Fibroblast of lung (primary cell): ENCODE measurements at regions not wholly inside any gene's neighbourhood (a gene's known extent, or its start where the extent isn't known, plus 50 kb on each side); places are given as distances from the start of the nearest gene placed in this dataset.

ENCODE experiments used
- DNase-seq, 2 donors: peaks; one replicate each; pipeline versions ENCODE4 v3.0.0 to v3.0.0-alpha.2; 2010; ENCODE audit warnings: low read depth in 2 of 2
- H2AFZ ChIP-seq: 2 replicates; pipeline ENCODE4 v1.5.1; 2012; ENCODE audit warnings: low read length, control low read depth, inconsistent platforms
- H3K27ac ChIP-seq: 2 replicates; pipeline ENCODE4 v1.5.1; 2011; ENCODE audit warnings: low read length, control low read depth; ENCODE audit not compliant: insufficient read depth
- H3K27me3 ChIP-seq: 2 replicates; pipeline ENCODE4 v1.5.1; 2011; ENCODE audit warnings: mild to moderate bottlenecking, low read length; ENCODE audit not compliant: control insufficient read depth, insufficient read depth
- H3K36me3 ChIP-seq: 2 replicates; pipeline ENCODE4 v1.5.1; 2011; ENCODE audit warnings: low read length; ENCODE audit not compliant: control insufficient read depth, insufficient read depth
- H3K4me1 ChIP-seq: 2 replicates; pipeline ENCODE4 v1.5.1; 2011; ENCODE audit warnings: low read length; ENCODE audit not compliant: control insufficient read depth, insufficient read depth; ENCODE audit errors: extremely low read depth
- H3K4me2 ChIP-seq: 2 replicates; pipeline ENCODE4 v1.5.1; 2011; ENCODE audit warnings: low read length, control low read depth; ENCODE audit not compliant: insufficient read depth; ENCODE audit errors: extremely low read depth
- H3K4me3 ChIP-seq, 4 experiments: fragments of 200-600 bp in 1 of 4; sonication (generic) in 1 of 4; replicated peaks in 1 of 4; 2 replicates each; pipeline ENCODE4 v1.5.1; 2011 to 2016; ENCODE audit warnings: low read length in 4 of 4, low read depth in 3 of 4, mild to moderate bottlenecking in 3 of 4, control low read depth in 2 of 4, inconsistent platforms in 1 of 4, mixed read lengths in 1 of 4; ENCODE audit not compliant: insufficient read depth in 1 of 4; ENCODE audit errors: control extremely low read depth in 1 of 4
- H3K79me2 ChIP-seq: 2 replicates; pipeline ENCODE4 v1.5.1; 2012; ENCODE audit warnings: mild to moderate bottlenecking, low read length, inconsistent platforms; ENCODE audit not compliant: control insufficient read depth, insufficient read depth
- H3K9ac ChIP-seq: 2 replicates; pipeline ENCODE4 v1.5.1; 2011; ENCODE audit warnings: mild to moderate bottlenecking, low read length, control low read depth; ENCODE audit not compliant: insufficient read depth
- H3K9me3 ChIP-seq: 2 replicates; pipeline ENCODE4 v1.5.1; 2012; ENCODE audit warnings: low read depth, low read length; ENCODE audit not compliant: control insufficient read depth, insufficient read depth
- H4K20me1 ChIP-seq: 2 replicates; pipeline ENCODE4 v1.5.1; 2011; ENCODE audit warnings: low read length; ENCODE audit not compliant: control insufficient read depth, insufficient read depth; ENCODE audit errors: extremely low read depth
- CTCF ChIP-seq, 2 donors: IDR thresholded peaks in 1 of 2; conservative IDR thresholded peaks in 1 of 2; 1 replicate in 1 of 2; 2 replicates in 1 of 2; pipeline ENCODE4 v1.5.1; 2011 to 2012; ENCODE audit warnings: low read length in 2 of 2, control low read depth in 1 of 2, inconsistent platforms in 1 of 2, low read depth in 1 of 2, mild to moderate bottlenecking in 1 of 2
- EZH2 ChIP-seq: IDR thresholded peaks from 2 replicates; pipeline ENCODE4 v1.5.1; 2012; ENCODE audit warnings: low read length, control low read depth, mild to moderate bottlenecking; ENCODE audit errors: missing control alignments

GRCh38 chr3:11720304-11720898 is 76.7 kb upstream of the VGLL4 start:
- peak overlapping the region; percentile 61 to 73 (median 62) for H3K4me3 ChIP-seq
- H3K36me3 ChIP-seq: no peaks in the 10 kb centered on the region
- H3K9ac ChIP-seq: peak overlapping the region; percentile 13
- no peaks in the 10 kb centered on the region for H3K9me3 ChIP-seq
- H2AFZ ChIP-seq: peak overlapping the region; percentile 72
- peaks cover 10% of the 10 kb centered on the region for H3K79me2 ChIP-seq
- H3K4me1 ChIP-seq: peaks cover 6% of the 10 kb centered on the region
- H3K27me3 ChIP-seq: no peaks in the 10 kb centered on the region
- TF ChIP-seq CTCF (conservative IDR thresholded peaks at IDR 0.05 in 1 of 2, IDR thresholded peaks at IDR 0.05 in 1 of 2; ENCODE audit: low read depth in 1 of 2, low read length in 2 of 2): peak in 1 of 2 donors; percentile 5
- peak; percentile 19 for TF ChIP-seq EZH2
- H4K20me1 ChIP-seq: no peaks in the 10 kb centered on the region
- H3K4me2 ChIP-seq: peak overlapping the region; percentile 89
- DNase-seq: peak; percentile 60 to 77
- H3K27ac ChIP-seq: no peak overlapping the region

DNA sequence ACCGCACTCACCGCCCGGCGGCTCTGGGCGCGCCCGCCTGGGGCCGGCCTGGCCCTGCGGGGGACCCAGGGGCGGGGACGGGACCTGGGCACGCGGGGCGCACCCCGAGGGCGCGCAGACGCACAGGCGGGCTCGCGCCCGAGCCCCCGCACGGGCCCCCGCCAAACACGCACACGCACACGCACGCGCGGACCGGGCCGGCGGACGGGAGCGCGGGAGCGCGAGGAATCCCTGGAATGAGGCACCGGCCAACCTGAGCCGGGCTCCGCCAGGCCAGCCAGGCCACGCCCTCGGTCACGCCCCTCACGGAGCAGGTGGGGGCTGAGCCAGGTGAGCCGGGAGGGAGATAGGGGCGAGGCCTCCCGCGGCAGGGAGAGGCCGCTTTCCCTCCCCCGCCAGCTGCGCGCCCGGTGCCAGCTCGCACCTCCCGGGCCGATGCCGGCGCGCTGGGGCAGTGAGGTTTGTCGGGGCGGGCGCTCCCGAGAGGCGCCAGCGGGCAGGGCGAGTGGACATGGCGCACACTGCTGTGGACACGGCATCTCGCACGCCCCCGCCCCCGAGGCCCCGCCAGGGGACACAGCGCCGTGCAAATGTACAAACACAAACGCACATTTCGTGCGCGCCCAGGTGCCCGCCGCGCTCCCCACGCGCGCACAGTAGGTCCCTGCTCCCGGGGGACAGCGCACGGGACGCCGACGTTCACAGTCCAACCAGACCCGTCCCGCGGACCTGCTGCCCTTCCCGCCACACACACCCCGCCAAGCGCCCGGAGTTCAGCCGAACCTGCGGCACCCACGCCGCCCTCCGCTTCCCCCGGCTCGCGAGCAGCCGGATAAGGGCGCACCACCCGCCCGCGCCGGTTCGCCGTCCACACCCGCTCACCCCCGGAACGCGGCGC is 75.9 kb upstream of the VGLL4 start:
- TF ChIP-seq EZH2 (no peak), CTCF (conservative IDR thresholded peaks at IDR 0.05 in 1 of 2, IDR thresholded peaks at IDR 0.05 in 1 of 2; ENCODE audit: low read depth in 1 of 2, low read length in 2 of 2) (no peak)
- Histone ChIP-seq H3K79me2 (peaks cover 10% of the 10 kb centered on the region), H3K27ac (peak overlapping the region; percentile 55), H2AFZ (peak overlapping the region; percentile 72), H3K4me1 (peaks cover 6% of the 10 kb centered on the region), H3K4me2 (peak overlapping the region; percentile 89), H3K4me3 (peak overlapping the region; percentile 52 to 73 (median 62)), H3K9me3 (no peaks in the 10 kb centered on the region), H3K9ac (peak overlapping the region; percentile 76), H3K27me3 (no peaks in the 10 kb centered on the region), H4K20me1 (no peaks in the 10 kb centered on the region), H3K36me3 (no peaks in the 10 kb centered on the region)
- DNase-seq: peak; percentile 34 to 52

GRCh38 chr3:11718637-11719405 is 75.1 kb upstream of the VGLL4 start:
- Histone ChIP-seq H2AFZ (peak overlapping the region; percentile 39), H3K4me1 (peaks cover 6% of the 10 kb centered on the region), H3K36me3 (no peaks in the 10 kb centered on the region), H3K4me3 (peak overlapping the region; percentile 45 to 81 (median 67)), H4K20me1 (no peaks in the 10 kb centered on the region), H3K9me3 (no peaks in the 10 kb centered on the region), H3K79me2 (peaks cover 11% of the 10 kb centered on the region), H3K27ac (peak overlapping the region; percentile 55), H3K4me2 (peak overlapping the region; percentile 89), H3K9ac (peak overlapping the region; percentile 76), H3K27me3 (no peaks in the 10 kb centered on the region)
- TF ChIP-seq CTCF (conservative IDR thresholded peaks at IDR 0.05 in 1 of 2, IDR thresholded peaks at IDR 0.05 in 1 of 2; ENCODE audit: low read depth in 1 of 2, low read length in 2 of 2) (no peak), EZH2 (no peak)
- peak; percentile 60 to 64 for DNase-seq
